ENCODE measurements at regions not wholly inside any gene's neighbourhood (a gene's known extent, or its start where the extent isn't known, plus 50 kb on each side); places are given as distances from the start of the nearest gene placed in this dataset.
"Not testable (repeated sequence)": the region's sequence is repeated elsewhere in the genome, so short reads cannot be mapped to it uniquely, and the experiment has no call there.

- no peak for DNase-seq (ENCODE audit: low spot score)
Measured at GRCh38 chr4:124990398-124990797, 277.9 kb upstream of the ANKRD50 start.

- DNase-seq (ENCODE audit: low spot score) = no peak
Measured at GRCh38 chr4:124980276-124980752, 267.8 kb upstream of the ANKRD50 start.

- not testable (repeated sequence) for DNase-seq (ENCODE audit: low spot score)
Measured at GRCh38 chr4:124978536-124978935, 266.0 kb upstream of the ANKRD50 start.

GRCh38 chr4:124977045-124977444, 264.5 kb upstream of the ANKRD50 start:
- DNase-seq (ENCODE audit: low spot score) = no peak

- no peak for DNase-seq (ENCODE audit: low spot score)
Measured at GRCh38 chr4:124974152-124974551, 261.6 kb upstream of the ANKRD50 start.

- DNase-seq (ENCODE audit: low spot score) = no peak
Measured at GRCh38 chr4:124973716-124974115, 261.2 kb upstream of the ANKRD50 start.

GRCh38 chr4:124970011-124970410, 257.5 kb upstream of the ANKRD50 start:
- DNase-seq (ENCODE audit: low spot score) = no peak

- no peak for DNase-seq (ENCODE audit: low spot score)
Measured at GRCh38 chr4:124965497-124965891, 253.0 kb upstream of the ANKRD50 start.

- DNase-seq (ENCODE audit: low spot score) = no peak
Measured at GRCh38 chr4:124964852-124965496, 252.4 kb upstream of the ANKRD50 start.

GRCh38 chr4:124964251-124964650, 251.7 kb upstream of the ANKRD50 start:
- DNase-seq (ENCODE audit: low spot score) = no peak

GRCh38 chr4:124961138-124961750, 248.7 kb upstream of the ANKRD50 start:
- DNase-seq (ENCODE audit: low spot score) = no peak

- no peak for DNase-seq (ENCODE audit: low spot score)
Measured at GRCh38 chr4:124958847-124959246, 246.3 kb upstream of the ANKRD50 start.

- DNase-seq (ENCODE audit: low spot score) = no peak
Measured at GRCh38 chr4:124955476-124955875, 242.9 kb upstream of the ANKRD50 start.

- no peak for DNase-seq (ENCODE audit: low spot score)
Measured at GRCh38 chr4:124954046-124954445, 241.5 kb upstream of the ANKRD50 start.

- no peak for DNase-seq (ENCODE audit: low spot score)
Measured at GRCh38 chr4:124953486-124953885, 241.0 kb upstream of the ANKRD50 start.

- DNase-seq (ENCODE audit: low spot score) = peak; percentile 14
Measured at GRCh38 chr4:124953061-124953460, 240.5 kb upstream of the ANKRD50 start.

GRCh38 chr4:124952601-124953000, 240.1 kb upstream of the ANKRD50 start:
- DNase-seq (ENCODE audit: low spot score) = no peak

GRCh38 chr4:124948976-124949597, 236.6 kb upstream of the ANKRD50 start:
- DNase-seq (ENCODE audit: low spot score) = peak; percentile 22

- DNase-seq (ENCODE audit: low spot score) = no peak
Measured at GRCh38 chr4:124947622-124948265, 235.2 kb upstream of the ANKRD50 start.

GRCh38 chr4:124946696-124947095, 234.2 kb upstream of the ANKRD50 start:
- no peak for DNase-seq (ENCODE audit: low spot score)

- no peak for DNase-seq (ENCODE audit: low spot score)
Measured at GRCh38 chr4:124945422-124945821, 232.9 kb upstream of the ANKRD50 start.

- DNase-seq (ENCODE audit: low spot score) = no peak
Measured at GRCh38 chr4:124943938-124944337, 231.4 kb upstream of the ANKRD50 start.
